ENCODE measurements at regions not wholly inside any gene's neighbourhood (a gene's known extent, or its start where the extent isn't known, plus 50 kb on each side); places are given as distances from the start of the nearest gene placed in this dataset.

DNA sequence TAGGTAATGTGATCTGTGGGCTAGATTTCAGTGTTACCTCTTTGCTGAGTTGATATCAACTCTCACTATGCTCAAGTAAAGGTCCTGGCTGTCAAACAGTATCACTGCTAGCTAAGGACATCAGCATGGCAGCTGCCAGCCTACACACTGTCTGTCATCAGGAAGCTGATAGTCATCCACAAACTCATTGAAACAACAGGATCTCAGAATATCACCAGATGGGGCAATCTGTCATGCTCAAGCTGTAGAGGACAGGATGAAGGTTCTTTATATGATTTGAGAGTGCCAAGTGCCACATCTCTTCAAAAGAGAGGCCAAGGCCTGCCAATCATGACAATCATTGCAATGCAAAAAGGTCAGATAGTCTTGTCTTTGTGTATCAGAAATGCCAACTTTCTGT lies 811.5 kb upstream of the SEL1L start:
- no peaks in the 10 kb centered on the region for H3K4me1 ChIP-seq (ENCODE audit: control insufficient read depth in 5 of 5, insufficient read depth in 5 of 5, low read length in 5 of 5)
- peaks cover 0 to 4% (median 0%) of the 10 kb centered on the region in 4 donors for H3K9me3 ChIP-seq (ENCODE audit: control insufficient read depth in 4 of 4, insufficient read depth in 3 of 4, low read length in 3 of 4)
- no peak for ATAC-seq (ENCODE audit: insufficient read depth, low FRiP score)
- H3K4me3 ChIP-seq = no peak overlapping the region
- H3K9ac ChIP-seq (ENCODE audit: insufficient read depth in 1 of 2, low read length in 2 of 2) = no peak overlapping the region
- no peak for DNase-seq
- no peaks in the 10 kb centered on the region for H3K36me3 ChIP-seq (ENCODE audit: control insufficient read depth in 4 of 4, insufficient read depth in 4 of 4, low read length in 4 of 4)
- H3K27me3 ChIP-seq (ENCODE audit: control insufficient read depth in 3 of 3, insufficient read depth in 3 of 3, low read length in 2 of 3) = no peaks in the 10 kb centered on the region
- TF ChIP-seq, protein P1, sequence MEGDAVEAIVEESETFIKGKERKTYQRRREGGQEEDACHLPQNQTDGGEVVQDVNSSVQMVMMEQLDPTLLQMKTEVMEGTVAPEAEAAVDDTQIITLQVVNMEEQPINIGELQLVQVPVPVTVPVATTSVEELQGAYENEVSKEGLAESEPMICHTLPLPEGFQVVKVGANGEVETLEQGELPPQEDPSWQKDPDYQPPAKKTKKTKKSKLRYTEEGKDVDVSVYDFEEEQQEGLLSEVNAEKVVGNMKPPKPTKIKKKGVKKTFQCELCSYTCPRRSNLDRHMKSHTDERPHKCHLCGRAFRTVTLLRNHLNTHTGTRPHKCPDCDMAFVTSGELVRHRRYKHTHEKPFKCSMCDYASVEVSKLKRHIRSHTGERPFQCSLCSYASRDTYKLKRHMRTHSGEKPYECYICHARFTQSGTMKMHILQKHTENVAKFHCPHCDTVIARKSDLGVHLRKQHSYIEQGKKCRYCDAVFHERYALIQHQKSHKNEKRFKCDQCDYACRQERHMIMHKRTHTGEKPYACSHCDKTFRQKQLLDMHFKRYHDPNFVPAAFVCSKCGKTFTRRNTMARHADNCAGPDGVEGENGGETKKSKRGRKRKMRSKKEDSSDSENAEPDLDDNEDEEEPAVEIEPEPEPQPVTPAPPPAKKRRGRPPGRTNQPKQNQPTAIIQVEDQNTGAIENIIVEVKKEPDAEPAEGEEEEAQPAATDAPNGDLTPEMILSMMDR (IDR thresholded peaks at IDR 0.05; ENCODE audit: control extremely low read depth, extremely low read depth) = no peak
- no peak overlapping the region for H3K27ac ChIP-seq (ENCODE audit: low read depth in 1 of 2, low read length in 1 of 2)

DNA sequence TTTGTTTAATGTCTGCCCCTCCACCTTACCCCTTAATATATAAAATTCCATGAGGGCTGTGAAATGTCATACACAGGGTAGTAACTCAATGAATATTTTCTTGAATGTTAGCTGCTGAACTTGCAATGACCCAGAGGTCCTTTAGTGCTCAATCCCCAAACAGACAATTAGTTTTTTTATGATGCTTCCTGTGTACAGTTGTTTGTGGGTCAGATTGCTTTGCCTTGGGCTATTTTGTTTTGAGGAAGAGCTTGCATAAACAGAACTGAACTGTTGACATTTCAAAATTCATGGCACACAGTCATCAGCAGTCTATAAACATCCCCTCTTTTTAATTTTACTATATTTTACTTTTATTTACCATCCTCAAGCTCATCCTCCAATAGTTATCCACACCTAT lies 820.5 kb upstream of the SEL1L start:
- TF ChIP-seq, protein P1 (IDR thresholded peaks at IDR 0.05; ENCODE audit: control extremely low read depth, extremely low read depth) = no peak
- Histone ChIP-seq H3K27ac (ENCODE audit: low read depth in 1 of 2, low read length in 1 of 2) (no peak overlapping the region), H3K4me1 (ENCODE audit: control insufficient read depth in 5 of 5, insufficient read depth in 5 of 5, low read length in 5 of 5) (no peaks in the 10 kb centered on the region), H3K9me3 (ENCODE audit: control insufficient read depth in 4 of 4, insufficient read depth in 3 of 4, low read length in 3 of 4) (peaks cover 0 to 5% (median 0%) of the 10 kb centered on the region in 4 donors), H3K36me3 (ENCODE audit: control insufficient read depth in 4 of 4, insufficient read depth in 4 of 4, low read length in 4 of 4) (no peaks in the 10 kb centered on the region), H3K9ac (ENCODE audit: insufficient read depth in 1 of 2, low read length in 2 of 2) (no peak overlapping the region), H3K27me3 (ENCODE audit: control insufficient read depth in 3 of 3, insufficient read depth in 3 of 3, low read length in 2 of 3) (no peaks in the 10 kb centered on the region), H3K4me3 (no peak overlapping the region)
- ATAC-seq (ENCODE audit: insufficient read depth, low FRiP score) (no peak), DNase-seq (peak in 2 of 3 donors; percentile 60 to 68)

DNA sequence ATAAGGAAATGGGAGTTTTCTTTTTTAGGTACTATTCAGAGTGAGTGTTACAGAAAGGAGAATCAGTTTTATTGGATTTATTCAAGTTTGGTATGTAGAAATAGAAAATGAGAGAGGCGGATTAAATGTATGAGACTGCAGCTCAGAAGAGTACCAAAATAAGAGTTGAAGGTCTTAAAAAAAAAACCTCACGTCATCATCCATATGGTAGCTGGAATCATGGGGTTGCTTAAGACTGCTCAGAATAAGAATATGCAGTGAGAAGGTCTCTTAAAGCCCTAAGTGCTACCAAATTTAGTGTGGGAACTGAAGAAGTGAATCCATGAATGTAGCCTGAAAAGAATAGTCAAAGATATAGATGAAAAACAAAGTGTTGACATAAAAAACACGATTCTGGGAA lies 825.5 kb upstream of the SEL1L start:
- Histone ChIP-seq H3K36me3 (ENCODE audit: control insufficient read depth in 4 of 4, insufficient read depth in 4 of 4, low read length in 4 of 4) (no peaks in the 10 kb centered on the region), H3K4me1 (ENCODE audit: control insufficient read depth in 5 of 5, insufficient read depth in 5 of 5, low read length in 5 of 5) (no peaks in the 10 kb centered on the region), H3K9ac (ENCODE audit: insufficient read depth in 1 of 2, low read length in 2 of 2) (no peak overlapping the region), H3K27me3 (ENCODE audit: control insufficient read depth in 3 of 3, insufficient read depth in 3 of 3, low read length in 2 of 3) (no peaks in the 10 kb centered on the region), H3K4me3 (no peak overlapping the region), H3K27ac (ENCODE audit: low read depth in 1 of 2, low read length in 1 of 2) (no peak overlapping the region), H3K9me3 (ENCODE audit: control insufficient read depth in 4 of 4, insufficient read depth in 3 of 4, low read length in 3 of 4) (peaks cover 0 to 5% (median 0%) of the 10 kb centered on the region in 4 donors)
- 73 to 78% methylated on average over 3 of the region's 3 CpGs for WGBS, 2 donors
- TF ChIP-seq, protein P1 (IDR thresholded peaks at IDR 0.05; ENCODE audit: control extremely low read depth, extremely low read depth) = no peak
- ATAC-seq (ENCODE audit: insufficient read depth, low FRiP score) (no peak), DNase-seq (no peak)

DNA sequence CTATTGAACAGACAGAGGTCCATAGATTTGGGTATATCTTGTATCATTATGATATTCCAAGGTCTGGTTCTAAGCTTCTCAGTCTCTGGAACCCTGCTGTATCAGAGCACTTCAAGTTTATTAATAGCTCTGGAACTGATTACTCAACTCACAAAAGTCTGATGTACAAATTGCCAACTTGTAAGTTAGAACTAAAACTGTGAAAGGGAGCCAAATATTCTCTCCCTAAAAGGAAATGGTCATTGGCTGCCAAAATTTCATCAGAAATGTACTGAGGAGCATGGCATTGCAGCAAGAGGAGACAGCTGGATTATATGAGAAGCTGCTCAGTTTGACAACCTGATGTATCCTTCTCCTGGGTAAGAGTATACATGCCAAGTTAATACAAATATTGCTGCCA lies 828.8 kb upstream of the SEL1L start:
- Histone ChIP-seq H3K4me1 (ENCODE audit: control insufficient read depth in 5 of 5, insufficient read depth in 5 of 5, low read length in 5 of 5) (no peaks in the 10 kb centered on the region), H3K36me3 (ENCODE audit: control insufficient read depth in 4 of 4, insufficient read depth in 4 of 4, low read length in 4 of 4) (no peaks in the 10 kb centered on the region), H3K27ac (ENCODE audit: low read depth in 1 of 2, low read length in 1 of 2) (no peak overlapping the region), H3K9ac (ENCODE audit: insufficient read depth in 1 of 2, low read length in 2 of 2) (no peak overlapping the region), H3K4me3 (no peak overlapping the region), H3K9me3 (ENCODE audit: control insufficient read depth in 4 of 4, insufficient read depth in 3 of 4, low read length in 3 of 4) (no peaks in the 10 kb centered on the region), H3K27me3 (ENCODE audit: control insufficient read depth in 3 of 3, insufficient read depth in 3 of 3, low read length in 2 of 3) (no peaks in the 10 kb centered on the region)
- DNase-seq (peak in 2 of 3 donors; percentile 53 to 68), ATAC-seq (ENCODE audit: insufficient read depth, low FRiP score) (no peak)
- TF ChIP-seq, protein P1 (IDR thresholded peaks at IDR 0.05; ENCODE audit: control extremely low read depth, extremely low read depth) = no peak
